Dermis microvascular lymphatic vessel endothelial cell (primary cell): ENCODE measurements at regions not wholly inside any gene's neighbourhood (a gene's known extent, or its start where the extent isn't known, plus 50 kb on each side); places are given as distances from the start of the nearest gene placed in this dataset.
"Not testable (repeated sequence)": the region's sequence is repeated elsewhere in the genome, so short reads cannot be mapped to it uniquely, and the experiment has no call there.

Experiments used
- DNase-seq, 2 donors: peaks; one replicate each; pipeline versions ENCODE4 v3.0.0 to v3.0.0-alpha.2; 2010; ENCODE audit warnings: low read depth in 2 of 2

DNA sequence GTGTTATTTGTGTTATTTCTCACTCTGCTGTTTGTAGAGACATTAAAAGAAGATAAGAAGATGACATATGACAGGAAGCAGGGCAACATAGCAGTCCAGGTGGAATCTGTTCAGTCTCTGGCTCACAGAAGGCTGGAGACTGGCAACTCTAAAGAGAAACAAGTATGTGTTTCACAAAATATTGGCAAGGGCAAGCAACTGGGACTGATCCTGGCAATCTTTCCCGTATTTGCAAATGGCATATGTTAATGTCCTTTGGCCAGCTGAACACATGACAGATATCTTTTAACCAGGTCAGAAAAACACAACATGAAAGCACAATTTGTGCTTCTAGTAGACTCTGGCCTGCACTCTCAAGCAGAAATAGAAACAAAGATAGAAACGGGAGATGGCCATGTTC is 1354.1 kb upstream of the EPHA6 start:
- DNase-seq: no peak

DNA sequence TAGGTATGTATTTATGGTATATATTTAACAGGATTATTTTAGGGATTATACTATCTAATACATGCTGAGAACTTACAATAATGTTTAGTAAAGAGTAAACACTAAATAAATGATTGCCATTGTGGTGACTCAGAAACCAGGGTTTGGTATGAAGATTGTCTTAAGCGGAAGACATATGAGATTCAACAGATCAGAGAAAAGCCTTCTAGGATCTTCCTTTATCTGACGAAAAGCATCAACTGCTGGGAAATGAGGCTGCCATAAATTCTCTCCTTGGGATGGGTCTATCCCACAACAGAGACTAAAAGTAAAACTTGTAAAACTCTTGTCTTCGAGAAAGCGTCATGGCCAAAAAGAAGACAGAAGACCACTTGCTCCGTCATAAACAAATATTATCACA is 1352.2 kb upstream of the EPHA6 start:
- no peak for DNase-seq

DNA sequence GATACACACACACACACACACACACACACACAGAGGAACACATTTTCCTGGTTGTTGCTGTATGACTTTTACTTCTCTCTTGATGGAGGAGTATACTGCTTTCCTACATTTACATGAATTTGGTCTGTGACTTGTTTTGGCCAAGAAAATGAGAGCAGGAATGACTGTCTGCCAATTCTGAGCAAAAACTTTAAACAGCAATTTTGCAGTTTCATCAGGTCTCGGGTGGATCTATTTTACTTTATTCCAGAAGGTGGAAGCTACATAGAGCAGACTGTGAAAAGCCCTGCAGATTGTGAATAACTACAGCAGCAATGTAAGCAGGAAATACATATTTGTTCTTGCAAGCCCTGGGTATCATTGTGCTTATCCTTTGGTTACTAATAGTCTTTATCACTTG is 1350.0 kb upstream of the EPHA6 start:
- no peak for DNase-seq

DNA sequence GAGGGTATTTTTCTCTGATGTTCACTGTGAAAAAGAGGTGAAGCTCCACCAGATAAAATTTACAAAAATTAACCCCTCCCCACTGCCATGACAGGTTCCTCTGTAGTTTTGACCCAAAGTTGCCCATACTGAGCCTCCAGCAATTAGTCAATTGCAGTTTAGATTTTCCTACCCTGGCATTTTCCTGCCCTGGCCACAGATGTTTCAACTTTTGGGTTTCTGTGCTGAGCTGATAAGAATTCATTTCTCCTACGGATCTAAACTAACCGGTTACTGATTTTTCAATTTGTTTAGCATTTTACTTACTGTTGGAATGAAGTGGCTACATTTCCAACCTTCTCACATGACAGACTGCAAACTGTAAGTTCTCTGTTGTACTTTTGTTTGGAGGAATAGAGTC is 1346.1 kb upstream of the EPHA6 start:
- no peak for DNase-seq

DNA sequence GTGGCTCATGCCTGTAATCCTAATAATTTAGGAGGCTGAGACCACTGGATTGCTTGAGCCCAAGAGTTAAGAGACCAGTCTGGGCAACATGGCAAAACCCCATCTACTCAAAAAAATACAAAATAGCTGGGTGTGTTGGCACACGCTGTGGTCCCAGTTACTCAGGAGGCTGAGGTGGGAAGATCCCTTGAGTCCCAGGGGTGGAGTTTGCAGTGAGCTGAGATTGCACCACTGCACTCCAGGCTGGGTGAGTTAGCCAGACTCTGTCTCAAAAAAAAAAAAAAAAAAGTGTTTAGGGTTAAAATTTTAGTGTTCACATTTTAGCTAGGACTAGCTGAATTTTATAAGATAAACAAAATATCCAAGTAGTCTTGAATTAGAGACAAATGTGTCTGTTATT is 1340.1 kb upstream of the EPHA6 start:
- DNase-seq: no peak

DNA sequence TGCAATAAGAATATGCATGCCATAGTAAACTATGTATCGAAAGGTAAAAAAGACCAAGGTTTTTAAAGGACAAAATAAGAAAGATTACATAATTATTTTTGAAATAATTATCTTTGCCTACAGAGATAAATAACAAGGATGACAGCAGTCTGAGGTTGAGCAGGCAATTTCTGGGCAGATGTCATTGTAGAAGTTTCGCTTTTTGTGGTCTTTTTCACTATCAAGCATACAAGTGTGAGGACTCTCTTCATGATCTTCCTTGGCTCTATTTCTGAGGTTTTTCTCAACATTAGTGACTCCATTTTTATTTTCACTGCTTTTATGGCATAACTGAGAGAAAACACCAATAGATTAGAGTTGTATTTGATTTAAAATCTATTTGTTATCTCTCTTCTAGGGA is 1337.9 kb upstream of the EPHA6 start:
- no peak for DNase-seq

DNA sequence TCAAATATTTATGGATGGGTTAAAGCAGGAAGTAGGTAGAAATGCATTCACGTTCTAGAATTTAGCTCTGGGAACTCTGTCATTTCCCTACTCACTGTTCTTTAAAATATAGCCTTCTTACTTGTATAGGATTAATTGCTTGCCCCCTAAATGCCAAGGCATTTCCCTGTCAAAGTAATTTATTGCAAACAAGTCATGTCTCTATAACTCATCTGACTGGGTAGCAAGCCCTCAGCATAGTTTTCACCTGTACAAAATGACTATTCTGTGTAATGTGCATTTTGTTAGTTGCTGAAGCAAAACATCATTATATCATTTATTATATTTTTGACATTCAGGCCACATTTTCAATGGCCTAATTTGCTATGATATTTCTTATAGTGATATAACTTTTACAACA is 1308.2 kb upstream of the EPHA6 start:
- no peak for DNase-seq

DNA sequence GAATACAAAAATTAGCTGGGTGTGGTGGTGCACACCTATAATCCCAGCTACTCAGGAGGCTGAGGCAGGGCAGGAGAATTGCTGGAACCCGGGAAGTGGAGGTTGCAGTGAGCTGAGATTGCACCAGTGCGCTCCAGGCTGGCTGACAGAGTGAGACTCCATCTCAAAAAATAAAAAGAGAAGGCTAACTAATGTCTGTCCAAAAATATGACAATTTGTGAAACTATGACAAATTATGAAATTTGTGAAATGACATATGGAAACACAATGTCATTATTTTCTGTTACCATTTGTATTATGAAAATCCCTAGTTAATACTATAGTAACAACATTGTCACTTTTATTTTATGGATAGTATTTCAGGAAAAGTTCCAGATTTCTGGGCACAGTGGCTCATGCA is 1306.3 kb upstream of the EPHA6 start:
- no peak for DNase-seq

DNA sequence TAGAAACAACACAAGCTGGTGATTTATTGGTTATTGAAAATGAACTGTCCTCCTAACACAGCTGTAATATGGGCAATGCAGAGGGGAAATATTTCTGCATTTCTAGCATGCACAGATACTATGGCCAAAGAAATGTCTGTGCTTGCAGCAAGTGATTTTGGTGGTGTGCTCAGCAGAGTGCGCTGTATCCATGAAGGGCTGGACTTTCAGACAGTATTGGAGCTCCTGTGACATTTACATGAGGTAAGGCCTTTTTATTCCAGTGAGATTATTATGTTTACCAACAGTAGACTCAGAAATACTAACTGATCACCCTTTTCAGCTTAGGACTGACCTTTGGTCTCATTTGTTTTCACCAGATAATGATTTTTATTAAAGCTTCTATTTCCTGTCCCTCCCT is 1302.6 kb upstream of the EPHA6 start:
- DNase-seq: no peak

DNA sequence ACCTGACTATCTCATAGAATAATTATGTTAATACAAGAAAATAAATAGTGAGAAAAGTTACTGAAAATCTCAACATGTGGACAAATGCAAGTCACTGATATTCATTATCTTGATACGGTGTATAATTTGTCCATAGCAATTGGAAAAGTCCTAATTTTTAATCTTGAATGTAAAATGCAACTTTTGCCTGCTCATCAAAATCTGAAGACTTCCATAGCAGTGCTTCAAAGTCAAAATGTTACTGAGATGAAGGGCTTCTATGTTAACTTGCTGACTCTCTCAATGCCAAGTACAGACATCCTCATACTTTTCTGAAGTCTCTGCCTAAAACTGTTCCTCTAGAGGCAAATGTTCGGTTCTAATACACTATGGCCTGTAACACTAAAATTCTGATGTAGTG is 1300.1 kb upstream of the EPHA6 start:
- no peak for DNase-seq

DNA sequence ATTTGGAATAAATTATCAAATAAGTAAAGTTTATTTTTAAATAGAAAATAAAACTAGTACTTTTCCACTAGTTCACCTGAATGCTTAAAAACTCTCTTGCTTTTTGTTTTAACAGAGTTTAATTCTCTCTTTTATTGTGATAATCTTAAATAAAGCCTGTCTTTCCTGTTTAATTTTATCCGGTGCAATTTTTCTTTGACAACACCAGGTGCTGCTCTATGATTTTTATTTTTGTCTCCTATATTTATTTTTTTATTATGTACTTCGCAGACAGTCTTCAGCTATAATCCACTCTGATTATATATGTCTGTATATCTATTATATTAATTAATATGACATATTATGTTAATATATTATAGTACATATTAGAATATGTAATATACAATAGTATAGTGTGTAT is 1293.0 kb upstream of the EPHA6 start:
- no peak for DNase-seq

DNA sequence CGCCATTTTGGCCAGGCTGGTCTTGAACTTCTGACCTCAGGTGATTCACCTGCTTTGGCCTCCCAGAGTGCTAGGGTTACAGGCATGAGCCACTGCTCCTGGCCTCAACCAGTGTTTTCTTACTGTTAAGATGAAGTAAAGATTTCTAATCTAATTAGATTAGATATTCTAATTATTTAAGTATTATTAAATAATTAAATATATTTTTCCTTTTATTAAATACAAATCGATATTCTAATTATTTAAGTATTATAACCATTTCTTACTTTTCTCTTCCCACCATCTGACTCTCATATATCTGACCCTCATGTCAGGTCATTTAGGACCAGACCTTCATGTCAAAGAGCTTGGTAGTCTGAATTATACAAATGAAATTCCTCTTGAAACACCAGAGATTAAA is 1291.9 kb upstream of the EPHA6 start:
- DNase-seq: no peak

DNA sequence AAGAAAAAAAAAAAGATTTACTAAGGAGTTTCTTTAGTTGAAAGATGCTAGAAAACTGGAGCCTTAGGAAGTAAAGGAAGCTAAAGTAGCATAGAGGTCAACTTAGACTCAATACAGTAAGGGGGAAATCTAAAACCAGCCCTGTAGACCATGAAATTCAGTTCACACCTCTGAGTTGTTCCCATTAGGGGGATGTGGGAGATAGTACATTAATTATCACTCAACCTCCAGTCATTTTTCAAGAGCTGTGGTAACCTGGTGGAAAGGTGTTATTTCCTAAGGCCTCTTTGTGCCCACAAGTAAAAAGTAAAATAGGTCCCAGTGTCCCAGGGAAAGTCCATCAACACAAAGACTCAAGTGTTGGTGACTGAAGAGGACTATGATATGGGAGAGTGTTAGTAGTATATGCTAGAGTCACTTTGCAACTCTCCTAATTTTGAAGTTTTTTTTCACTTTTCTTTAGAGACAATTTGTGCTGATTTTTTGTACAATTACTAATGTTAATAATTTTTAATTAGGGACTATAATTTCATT is 1274.4 kb upstream of the EPHA6 start:
- no peak for DNase-seq

DNA sequence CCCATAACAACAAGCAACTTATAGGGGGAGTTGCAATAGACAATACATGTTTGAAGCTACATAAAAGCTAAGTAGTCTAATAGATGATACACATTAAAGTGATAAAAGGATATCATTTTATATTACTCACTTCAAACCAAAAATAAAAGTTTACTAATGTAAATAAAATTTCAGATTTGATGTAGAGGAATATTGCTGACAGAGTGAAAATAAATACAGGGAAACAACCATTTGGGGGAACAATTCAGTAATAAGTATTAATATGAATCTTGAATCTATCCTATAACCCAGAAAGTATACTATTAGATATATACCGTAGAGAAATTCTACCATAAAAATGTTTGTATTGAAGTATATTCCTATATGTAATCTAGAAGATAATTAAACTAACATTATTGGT is 1248.9 kb upstream of the EPHA6 start:
- DNase-seq: no peak

DNA sequence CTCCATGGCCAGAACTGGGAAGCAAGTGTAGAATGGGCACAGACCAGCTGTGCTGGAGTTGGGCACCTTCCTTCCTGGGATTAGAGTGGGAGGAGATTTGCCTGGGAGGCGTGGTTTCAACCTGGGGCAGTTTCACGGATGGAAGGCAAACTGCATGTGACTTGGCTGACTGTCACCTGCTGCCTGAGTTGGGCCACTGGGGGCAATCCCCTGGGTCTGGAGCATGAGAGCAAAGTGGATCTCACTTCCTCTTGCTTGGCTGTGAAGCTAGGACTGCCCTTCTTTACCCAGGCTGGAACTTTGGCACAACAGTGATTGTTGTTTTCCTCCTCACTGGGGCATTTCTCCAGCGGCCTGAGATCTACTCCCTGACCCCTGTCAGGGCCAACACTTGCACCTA is 1247.0 kb upstream of the EPHA6 start:
- DNase-seq: no peak

DNA sequence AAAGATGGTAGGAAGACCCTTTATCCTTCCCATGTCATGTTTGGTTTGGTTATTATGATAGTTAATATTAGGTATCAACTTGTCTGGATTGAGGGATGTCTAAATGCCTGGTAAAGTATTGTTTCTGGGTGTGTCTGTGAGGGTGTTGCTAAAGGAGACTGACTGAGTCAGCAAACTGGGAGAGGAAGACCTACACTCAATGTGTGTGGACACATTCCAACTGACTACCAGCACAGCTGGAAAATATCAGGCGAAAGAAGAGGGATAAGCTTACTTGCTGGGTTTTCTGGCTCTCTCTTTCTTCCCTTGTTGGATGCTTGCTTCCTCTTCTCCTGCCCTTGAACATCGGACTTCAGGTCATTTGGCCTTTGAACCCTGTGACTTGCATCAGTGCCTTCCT is 1227.6 kb upstream of the EPHA6 start:
- no peak for DNase-seq

DNA sequence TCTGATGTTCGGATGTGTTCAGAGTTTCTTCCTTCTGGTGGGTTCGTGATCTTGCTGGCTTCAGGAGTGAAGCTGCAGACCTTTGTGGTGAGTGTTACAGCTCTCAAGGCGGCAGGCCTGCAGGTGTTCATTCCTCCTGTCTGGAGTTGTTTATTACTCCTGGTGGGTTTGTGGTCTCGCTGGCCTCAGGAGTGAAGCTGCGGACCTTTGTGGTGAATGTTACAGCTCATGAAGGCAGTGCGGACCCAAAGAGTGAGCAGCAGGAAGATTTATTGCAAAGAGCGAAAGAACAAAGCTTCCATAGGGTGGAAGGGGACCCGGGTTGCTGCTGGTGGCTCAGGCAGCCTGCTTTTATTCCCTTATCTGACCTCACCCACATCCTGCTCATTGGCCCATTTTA is 1226.8 kb upstream of the EPHA6 start:
- DNase-seq: not testable (repeated sequence)

DNA sequence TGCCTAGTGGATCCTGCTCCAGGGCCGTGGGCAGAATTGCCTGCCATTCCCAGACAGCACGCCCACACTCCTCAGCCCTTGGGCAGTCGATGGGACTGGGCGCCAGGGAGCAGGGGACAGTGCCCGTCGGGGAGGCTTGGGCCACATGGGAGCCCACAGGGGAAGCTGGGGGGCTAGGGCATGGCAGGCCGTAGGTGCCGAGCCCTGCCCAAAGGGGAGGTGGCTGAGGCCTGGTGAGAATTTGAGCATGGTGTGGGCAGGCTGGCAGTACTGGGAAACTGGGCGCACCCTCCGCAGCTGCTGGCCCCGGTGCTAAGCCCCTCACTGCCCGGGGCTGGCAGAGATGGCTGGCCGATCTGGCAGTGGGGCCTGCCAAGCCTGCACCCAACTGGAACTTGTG is 1225.9 kb upstream of the EPHA6 start:
- DNase-seq: no peak

DNA sequence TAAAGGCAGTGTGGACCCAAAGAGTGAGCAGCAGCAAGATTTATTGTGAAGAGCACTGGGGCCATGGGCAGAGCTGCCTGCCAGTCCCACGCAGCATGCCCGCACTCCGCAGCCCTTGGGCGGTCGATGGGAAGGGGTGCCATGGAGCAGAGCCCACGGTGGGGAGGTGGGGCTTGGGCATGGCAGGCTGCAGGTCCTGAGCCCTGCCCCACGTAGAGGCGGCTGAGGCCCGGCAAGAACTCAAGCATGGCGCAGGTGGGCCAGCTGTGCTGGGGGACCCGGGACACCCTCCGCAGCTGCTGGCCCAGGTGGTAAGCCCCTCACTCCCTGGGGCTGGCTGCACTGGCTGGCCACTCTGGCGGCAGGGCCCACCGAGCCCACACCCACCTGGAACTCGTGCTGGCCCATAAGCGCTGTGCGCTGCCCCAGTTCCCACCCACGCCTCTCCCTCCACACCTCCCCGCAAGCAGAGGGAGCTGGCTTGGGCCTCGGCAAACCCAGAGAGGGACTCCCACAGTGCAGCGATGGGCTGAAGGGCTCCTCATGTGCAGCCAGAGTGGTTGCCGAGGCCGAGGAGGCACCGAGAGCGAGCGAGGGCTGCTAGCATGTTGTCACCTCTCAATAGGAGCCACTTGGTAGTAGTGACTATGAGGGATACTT is 1218.8 kb upstream of the EPHA6 start:
- no peak for DNase-seq

DNA sequence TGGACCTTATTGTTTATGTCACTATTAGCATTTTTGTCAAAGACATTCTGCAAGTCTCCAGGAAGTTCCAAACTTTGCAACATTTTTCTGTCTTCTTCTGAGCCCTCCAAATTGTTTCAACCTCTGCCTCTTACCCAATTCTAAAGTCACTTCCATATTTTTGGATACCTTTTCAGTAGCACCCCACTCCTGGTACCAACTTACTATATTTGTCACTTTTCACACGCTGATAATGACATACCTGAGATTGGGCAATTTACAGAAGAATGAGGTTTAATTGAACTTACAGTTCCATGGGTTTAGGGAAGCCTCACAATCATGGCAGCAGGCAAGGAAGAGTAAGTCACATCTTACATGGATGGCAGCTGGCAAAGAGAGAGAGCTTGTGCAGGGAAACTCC is 1206.5 kb upstream of the EPHA6 start:
- no peak for DNase-seq

DNA sequence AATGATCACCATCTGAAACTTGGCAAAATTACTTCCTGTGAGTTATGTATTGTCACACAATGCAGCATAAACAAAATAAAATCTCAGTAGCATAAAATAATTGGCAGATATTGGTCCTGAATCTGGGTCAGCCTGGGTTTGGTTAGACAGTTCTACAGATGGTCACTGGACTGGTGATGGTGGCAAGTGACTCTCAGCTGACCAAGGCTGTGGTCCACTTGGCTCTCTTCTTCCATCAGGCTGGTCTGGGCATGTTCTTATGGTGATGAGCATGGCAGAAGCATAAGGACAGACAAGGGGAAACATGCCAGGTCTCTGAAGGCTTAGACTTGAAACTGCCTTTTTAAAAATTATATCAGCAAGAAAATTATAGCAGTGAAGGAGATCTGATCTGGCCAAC is 1205.0 kb upstream of the EPHA6 start:
- no peak for DNase-seq

DNA sequence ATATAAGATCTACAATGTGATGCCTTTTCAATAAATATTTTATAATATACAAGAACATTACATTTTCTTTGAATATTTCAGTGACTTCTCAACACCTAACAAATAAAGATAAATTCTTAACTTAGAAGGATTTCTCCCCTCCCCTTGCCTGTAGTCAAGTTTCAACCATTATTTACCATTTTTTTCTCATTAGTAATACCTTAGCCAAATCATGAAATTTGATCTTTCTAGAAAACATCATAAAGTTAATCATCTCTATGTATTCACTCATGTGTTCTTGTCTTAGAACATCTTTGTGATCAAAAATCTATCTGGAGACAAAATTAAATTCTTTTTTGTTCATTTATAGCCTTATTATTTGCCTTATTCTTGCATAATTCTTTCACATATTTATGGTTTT is 1201.8 kb upstream of the EPHA6 start:
- DNase-seq: no peak

DNA sequence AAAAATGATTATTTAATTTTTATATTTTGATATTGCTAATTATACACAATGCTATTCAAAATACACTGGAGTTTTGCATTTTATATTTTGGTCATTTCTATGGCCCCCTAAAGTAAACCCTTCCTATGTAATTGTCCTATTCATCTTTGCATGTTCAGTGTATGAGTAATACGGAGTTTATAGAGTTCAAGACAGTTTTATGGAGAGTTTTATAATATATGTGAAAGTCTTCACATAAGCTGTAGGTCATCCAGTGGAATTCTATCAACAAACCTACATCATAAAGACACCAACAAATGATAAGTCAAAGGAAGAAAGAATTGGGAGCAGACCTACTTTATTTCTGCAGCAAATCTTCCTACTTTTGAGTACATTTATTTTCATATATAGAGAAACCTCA is 1200.4 kb upstream of the EPHA6 start:
- no peak for DNase-seq
